T1000 (cell line): ENCODE measurements at regions not wholly inside any gene's neighbourhood (a gene's known extent, or its start where the extent isn't known, plus 50 kb on each side); places are given as distances from the start of the nearest gene placed in this dataset.
"Not testable (repeated sequence)": the region's sequence is repeated elsewhere in the genome, so short reads cannot be mapped to it uniquely, and the experiment has no call there.

ENCODE experiments used
- DNase-seq: peaks from one replicate; lab custom pipeline; 2025; ENCODE audit warnings: mixed read lengths; lab: John Stamatoyannopoulos, UW

DNA sequence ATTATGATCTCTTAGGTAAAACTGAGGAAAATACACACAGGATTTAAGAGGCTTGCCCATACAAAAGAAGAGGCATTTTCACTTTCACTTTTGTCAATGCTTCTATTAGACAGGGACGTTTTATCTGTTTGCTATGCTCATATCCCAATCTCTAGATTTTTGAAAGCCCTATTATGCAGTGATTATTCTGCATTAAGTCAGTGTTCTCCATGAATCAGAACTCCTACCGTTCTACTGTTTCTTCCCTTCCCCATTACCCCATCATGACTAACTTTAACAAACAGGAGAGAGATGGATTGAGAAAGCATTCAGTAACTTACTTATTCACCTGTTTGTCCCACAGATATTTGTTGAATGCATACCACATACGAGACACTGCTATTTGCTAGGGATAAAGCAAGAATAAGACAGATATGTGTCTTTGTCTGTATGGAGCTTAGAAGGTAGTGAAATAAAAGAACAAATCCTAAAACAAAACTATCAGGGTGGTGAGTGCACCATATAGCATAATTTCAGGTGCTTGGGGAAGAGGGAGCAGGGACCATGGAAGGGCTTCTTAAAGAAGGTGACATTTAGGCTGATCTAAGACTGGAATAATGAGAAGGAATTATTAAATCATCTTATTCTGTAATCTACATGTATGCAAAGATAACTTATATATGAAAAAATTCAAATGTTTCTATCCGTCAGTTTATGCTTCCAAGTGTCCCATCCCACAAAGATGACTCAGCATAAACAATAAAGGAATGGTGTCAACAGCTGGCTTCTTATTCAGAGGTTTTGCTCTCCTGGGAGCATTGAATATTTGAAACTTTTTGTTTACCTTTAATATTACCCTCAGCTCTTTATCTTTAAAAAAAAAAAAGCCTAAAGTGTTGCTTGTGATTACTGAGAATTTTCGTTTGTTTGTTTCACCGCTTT lies 328.1 kb downstream of the HINT1 start:
- no peak for DNase-seq

- not testable (repeated sequence) for DNase-seq
Observed at GRCh38 chr5:130817598-130818384, 347.3 kb downstream of the HINT1 start.

DNA sequence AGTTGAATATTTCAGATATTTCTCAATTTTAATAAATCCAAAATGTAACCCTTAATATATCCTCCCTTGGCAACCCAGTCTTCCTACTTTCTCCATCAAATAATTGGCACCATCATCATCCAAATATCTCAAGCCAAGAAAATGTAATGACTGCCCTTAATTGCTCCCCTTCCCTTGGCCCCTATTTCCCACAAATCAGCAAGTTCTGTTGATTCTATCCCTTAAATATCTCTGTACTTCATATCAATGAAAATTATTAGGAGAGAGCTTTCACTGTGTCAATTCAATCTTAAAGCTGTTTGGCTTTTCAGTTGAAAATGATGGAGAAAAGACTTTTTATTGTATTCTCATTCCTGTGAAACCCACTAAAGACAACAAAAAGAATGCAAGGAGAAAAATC lies 349.8 kb downstream of the HINT1 start:
- DNase-seq = no peak

DNA sequence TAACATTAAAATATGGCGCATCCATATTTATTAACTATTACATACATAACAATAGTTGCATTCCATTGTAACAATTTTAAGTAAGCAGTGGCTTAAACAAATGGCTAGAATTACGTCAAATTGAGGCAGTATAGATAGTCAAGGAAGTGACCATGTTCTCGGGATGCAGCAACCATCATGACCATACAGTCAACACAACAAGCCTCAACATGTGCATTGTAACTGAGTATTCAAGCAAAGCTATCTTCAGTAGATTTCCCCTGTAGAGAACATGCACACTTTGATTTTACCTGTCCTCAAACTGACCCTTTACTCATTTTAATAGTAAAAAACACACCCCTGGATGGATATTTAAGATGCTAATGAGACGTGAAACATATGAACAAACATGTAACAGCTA lies 356.4 kb downstream of the HINT1 start:
- no peak for DNase-seq

DNA sequence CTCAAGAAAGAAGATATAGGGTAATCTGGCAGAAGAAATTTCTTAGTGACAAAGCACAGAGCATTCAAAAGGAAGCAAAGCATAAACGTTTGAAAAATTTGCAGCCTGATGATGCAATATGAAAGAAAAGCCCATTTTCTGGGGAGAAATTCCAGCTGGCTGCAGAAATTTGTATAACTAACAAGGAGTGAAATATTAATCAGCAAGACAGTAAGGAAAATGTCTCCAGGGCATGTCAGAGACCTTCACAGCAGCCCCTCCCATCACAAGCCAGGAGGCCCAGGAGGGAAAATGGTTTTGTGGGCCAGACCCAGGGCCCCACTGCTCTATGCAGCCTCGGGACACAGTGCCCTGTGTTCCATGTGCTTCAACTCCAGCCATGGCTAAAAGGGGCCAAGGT lies 359.4 kb downstream of the HINT1 start:
- DNase-seq = no peak

DNA sequence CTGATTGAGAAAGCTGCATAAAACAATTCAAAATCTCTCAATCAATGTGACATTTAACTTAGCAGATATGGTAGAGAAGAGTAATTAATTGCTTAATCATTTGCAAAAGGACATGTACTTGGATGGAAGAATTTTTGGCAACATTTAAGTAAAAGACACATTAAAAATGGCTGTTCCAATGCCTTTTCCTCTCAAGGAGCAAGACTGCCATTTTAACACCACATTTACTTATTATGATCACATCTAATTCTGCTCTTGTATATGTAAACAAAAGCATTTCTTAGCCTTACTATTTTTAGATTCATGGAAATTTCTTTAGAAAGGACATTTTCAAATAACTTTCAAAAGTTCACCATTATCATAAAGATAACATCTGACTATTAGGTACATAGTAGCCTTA lies 360.0 kb downstream of the HINT1 start:
- DNase-seq = no peak

- no peak for DNase-seq
Observed at GRCh38 chr5:130801963-130802362, 363.1 kb downstream of the HINT1 start.

DNA sequence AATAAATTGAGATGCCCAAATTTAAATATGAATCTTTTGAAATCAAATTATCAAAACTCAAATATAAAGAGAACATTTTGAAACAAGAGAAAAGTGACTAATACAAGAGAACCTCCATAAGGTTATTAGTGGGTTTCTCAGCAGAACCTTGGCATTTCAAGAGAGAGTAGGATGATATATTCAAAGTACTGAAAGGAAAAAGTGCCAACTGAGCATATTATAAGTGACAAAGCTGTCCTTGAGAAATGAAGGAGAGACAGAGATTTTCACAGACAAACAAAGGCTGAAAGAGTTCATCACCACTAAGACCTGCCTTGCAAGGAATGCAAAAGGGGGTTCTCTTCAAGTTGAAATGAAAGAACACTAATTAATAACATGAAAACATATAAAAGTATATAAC lies 366.0 kb downstream of the HINT1 start:
- no peak for DNase-seq

DNA sequence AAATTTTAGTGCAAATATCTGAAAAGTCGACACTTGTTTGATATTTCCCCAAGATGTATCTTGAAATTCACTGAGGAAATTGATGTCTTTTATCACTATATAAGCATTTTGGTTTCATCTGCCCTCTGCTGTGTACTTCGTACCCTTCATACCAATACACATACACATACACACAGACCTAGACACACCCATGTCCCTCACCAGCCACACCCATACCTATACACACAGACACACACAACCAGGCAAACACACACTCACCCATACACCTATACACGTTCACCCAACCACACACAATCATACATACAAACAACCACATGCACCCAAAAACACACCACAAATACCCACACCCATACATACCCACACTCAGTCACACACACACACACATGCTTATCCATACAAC lies 367.8 kb downstream of the HINT1 start:
- no peak for DNase-seq

DNA sequence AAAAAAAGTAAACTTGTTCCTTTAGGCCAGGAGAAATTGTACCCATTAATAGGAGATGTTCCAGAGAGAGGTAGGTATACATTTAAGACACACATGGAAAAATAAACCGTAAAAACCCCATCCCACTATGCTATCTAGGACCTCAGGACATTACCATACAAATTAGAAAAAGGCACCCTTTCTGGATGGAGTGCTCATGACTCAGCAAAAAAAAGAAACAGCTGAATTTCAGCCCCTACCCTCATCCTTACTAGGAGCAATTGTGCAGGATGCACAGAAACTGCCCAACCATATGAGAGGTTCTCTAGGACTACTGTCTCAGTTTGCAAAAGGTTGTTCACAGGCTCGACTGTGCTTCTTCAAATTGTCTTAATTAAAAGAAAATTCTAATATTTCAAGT lies 368.2 kb downstream of the HINT1 start:
- no peak for DNase-seq

DNA sequence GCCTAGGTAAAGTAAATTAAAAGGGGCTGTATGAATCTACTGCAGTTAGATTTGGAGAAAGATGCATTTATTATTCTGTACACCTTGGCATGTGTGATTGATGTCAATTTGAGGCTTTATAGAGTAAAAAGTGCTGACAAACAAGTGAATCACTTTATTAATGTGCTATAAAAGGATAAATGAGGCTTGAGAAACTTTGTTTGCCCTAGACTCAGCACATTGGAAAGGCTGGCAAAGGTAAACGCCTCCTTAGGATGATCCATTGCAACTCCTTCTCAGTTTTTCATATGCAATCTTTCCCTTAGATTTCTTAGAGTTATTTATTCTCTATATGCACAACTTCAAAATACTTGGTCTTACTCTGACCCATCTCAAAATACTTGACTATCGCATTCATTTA lies 369.0 kb downstream of the HINT1 start:
- DNase-seq = no peak

GRCh38 chr5:130795037-130795436 lies 370.0 kb downstream of the HINT1 start:
- DNase-seq = no peak

GRCh38 chr5:130777794-130778193 lies 387.3 kb downstream of the HINT1 start:
- DNase-seq = no peak

DNA sequence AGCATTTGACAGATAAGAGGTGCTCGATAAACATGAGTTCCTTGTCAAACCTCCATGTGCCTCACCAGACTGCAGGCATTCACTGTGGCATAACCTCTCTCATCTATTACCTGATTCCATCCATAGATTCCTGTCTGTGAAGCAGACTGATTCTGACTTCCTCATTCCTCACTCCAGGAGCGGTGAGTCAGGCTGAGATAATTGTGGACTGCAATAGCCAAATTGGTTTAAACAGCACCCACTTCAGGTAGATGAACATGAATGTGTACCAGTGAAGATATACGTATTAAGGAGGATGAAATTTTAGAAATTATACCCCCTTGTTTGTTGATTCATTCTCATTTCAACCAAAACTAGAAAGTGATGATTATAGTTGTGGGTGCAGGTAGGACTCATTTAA lies 391.2 kb downstream of the HINT1 start:
- DNase-seq = no peak

- no peak for DNase-seq
Observed at GRCh38 chr5:130762031-130762430, 403.0 kb downstream of the HINT1 start.

DNA sequence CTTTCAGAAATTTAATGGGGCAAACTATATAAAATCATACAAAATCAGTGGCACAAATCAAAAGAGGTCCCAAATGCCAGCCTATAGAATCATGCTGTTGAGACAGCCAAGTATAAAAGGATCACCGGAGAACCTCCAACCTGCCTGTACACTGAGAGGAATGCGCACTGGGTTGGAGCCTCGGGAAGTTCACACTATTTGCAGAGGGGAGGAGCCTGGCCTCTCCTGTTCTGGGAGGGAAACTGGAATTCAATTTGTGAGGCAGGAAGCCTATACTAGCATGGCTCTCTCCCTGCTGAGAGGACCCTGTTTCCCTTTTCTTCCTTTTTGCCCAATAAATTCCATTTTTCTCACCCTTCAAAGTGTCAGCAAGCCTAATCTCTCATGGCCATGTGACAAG lies 406.0 kb downstream of the HINT1 start:
- no peak for DNase-seq

DNA sequence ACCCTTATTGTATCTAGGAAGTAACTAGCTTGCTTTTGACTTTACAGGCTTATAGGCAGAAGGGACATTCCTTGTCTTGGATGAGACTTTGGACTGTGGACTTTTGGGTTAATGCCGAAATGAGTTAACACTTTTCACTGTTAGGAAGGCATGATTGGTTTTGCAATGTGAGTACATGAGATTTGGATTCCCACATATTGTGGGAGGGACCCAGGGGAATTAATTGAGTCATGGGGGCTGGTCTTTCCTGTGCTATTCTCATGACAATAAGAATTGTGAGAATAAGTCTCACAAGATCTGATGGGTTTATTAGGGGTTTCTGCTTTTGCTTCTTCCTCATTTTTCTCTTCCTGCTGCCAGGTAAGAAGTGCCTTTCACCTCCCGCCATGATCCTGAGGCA lies 417.5 kb downstream of the HINT1 start:
- no peak for DNase-seq

- DNase-seq = not testable (repeated sequence)
Observed at GRCh38 chr5:130746641-130747040, 418.4 kb downstream of the HINT1 start.

GRCh38 chr5:130743092-130743491 lies 422.0 kb downstream of the HINT1 start:
- DNase-seq = no peak

GRCh38 chr5:130740047-130740569 lies 424.9 kb downstream of the HINT1 start:
- no peak for DNase-seq

DNA sequence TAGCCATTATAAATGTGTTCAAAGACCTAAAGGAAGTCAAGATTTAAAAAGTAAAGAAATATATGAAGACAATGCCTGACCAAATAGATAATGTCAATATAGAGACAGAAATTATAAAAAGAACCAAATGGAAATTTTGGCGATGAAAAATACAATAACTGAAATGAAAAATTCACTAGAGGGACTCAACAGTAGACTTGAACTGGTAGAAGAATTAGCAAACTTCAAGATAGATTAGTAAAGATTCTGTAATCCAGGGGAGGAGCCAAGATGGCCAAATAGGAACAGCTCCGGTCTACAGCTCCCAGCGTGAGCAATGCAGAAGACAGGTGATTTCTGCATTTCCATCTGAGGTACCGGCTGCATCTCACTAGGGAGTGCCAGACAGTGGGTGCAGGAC lies 433.2 kb downstream of the HINT1 start:
- DNase-seq = no peak

GRCh38 chr5:130729541-130729940 lies 435.5 kb downstream of the HINT1 start:
- no peak for DNase-seq

DNA sequence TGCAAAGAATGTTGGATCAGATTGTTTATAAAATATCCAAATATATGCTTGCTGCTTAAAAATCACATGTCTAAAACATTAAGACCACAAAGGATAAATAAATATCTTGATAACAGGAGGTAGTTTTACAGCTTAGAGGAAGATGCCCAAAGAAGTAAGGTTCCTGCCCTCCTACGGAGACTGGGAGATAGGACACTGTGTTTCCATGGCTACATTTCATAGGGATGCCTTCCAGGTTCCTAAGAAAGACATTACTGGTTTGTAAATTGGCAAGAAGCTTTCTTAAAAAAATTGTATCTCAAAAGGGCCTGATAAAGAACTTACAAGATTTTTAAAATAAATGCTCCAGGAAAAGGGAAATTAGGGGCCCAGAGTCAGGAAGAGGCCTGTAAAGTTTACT lies 437.2 kb downstream of the HINT1 start:
- DNase-seq = no peak
